HCT116 (cell line): ENCODE measurements at regions not wholly inside any gene's neighbourhood (a gene's known extent, or its start where the extent isn't known, plus 50 kb on each side); places are given as distances from the start of the nearest gene placed in this dataset.

Experiments
- ATAC-seq: fragments of 200-7000 bp; cut with Tn5 transposase; 2 replicates; pipeline ENCODE4 v1.9.1; 2020; ENCODE audit warnings: mild to moderate bottlenecking, moderate library complexity
- BruUV-seq: library from RNA; stranded (reverse); fragments of 400-500 nt; replicated peaks from 2 replicates; lab custom pipeline; 2021; lab: Mats Ljungman, UMichigan
- CTCF ChIA-PET: fragments of 300-600 bp; sonication (Branson Sonifier 250); formaldehyde crosslinking; loops from one replicate; lab custom pipeline; 2021; ENCODE audit warnings: antibody characterized with exemption; lab: Charles Lee
- POLR2A ChIA-PET: fragments of 300-600, 350-600 bp; sonication (Branson Sonifier 250); formaldehyde crosslinking; loops from one replicate; lab custom pipeline; 2021; ENCODE audit warnings: antibody characterized with exemption; lab: Charles Lee
- RAD21 ChIA-PET, 2 experiments: fragments of 300-600 bp; sonication (Branson Sonifier 250); formaldehyde crosslinking; loops; one replicate each; lab custom pipeline; 2023; ENCODE audit warnings: low total read pairs in 2 of 2; ENCODE audit not compliant: uncharacterized antibody in 2 of 2, unreplicated experiment in 2 of 2, low non-redundant PET in 1 of 2; lab: Charles Lee
- DNase-seq: peaks from one replicate; pipeline ENCODE4 v3.0.0-alpha.2; 2010; ENCODE audit warnings: low read depth, low spot score
- H2AFZ ChIP-seq: fragments of 200-600 bp; shearing (Covaris generic), sonication (generic); 2 replicates; pipeline ENCODE4 v1.6.1; 2017; ENCODE audit warnings: low read depth, mixed run types, mixed read lengths, antibody characterized with exemption, low read length; ENCODE audit not compliant: poor library complexity, severe bottlenecking
- H3K27ac ChIP-seq: 2 replicates; pipeline ENCODE4 v1.5.1; 2012; ENCODE audit warnings: low read depth, low read length
- H3K27me3 ChIP-seq: fragments of 200-600 bp; sonication (generic); 2 replicates; pipeline ENCODE4 v1.6.1; 2016; ENCODE audit warnings: mixed run types, low read length, mixed read lengths; ENCODE audit not compliant: insufficient read depth
- H3K36me3 ChIP-seq, 2 experiments: fragments of 200-500 bp in 1 of 2; fragments of 200-600 bp in 1 of 2; sonication (Bioruptor generic) in 1 of 2; sonication (generic) in 1 of 2; 2 replicates each; pipeline versions ENCODE4 v1.5.1 to v1.6.1; 2014 to 2016; ENCODE audit warnings: low read length in 2 of 2, inconsistent platforms in 1 of 2, mixed read lengths in 1 of 2, mixed run types in 1 of 2; ENCODE audit not compliant: insufficient read depth in 2 of 2, control insufficient read depth in 1 of 2
- H3K4me1 ChIP-seq, 2 experiments: fragments of 200-600 bp in 1 of 2; sonication (generic) in 1 of 2; 2 replicates each; pipeline versions ENCODE4 v1.5.1 to v1.6.1; 2012 to 2017; ENCODE audit warnings: low read length in 2 of 2, inconsistent platforms in 1 of 2, mild to moderate bottlenecking in 1 of 2, mixed read lengths in 1 of 2, mixed run types in 1 of 2, moderate library complexity in 1 of 2; ENCODE audit not compliant: insufficient read depth in 2 of 2, control insufficient read depth in 1 of 2
- H3K4me2 ChIP-seq: fragments of 200-600 bp; sonication (generic); 2 replicates; pipeline ENCODE4 v1.6.1; 2017; ENCODE audit warnings: mixed run types, low read length, mixed read lengths
- H3K4me3 ChIP-seq, 2 experiments: fragments of 200-600 bp in 1 of 2; sonication (generic) in 1 of 2; replicated peaks in 1 of 2; 2 replicates each; pipeline ENCODE4 v1.5.1; 2011 to 2016; ENCODE audit warnings: low read length in 2 of 2, control low read depth in 1 of 2, low read depth in 1 of 2, mild to moderate bottlenecking in 1 of 2, mixed read lengths in 1 of 2, mixed run types in 1 of 2
- H3K79me2 ChIP-seq: fragments of 200-600 bp; sonication (generic); 2 replicates; pipeline ENCODE4 v1.6.1; 2017; ENCODE audit warnings: mild to moderate bottlenecking, mixed run types, low read length, moderate library complexity, mixed read lengths; ENCODE audit not compliant: insufficient read depth
- H3K9ac ChIP-seq: fragments of 200-600 bp; sonication (generic); 2 replicates; pipeline ENCODE4 v1.6.1; 2016; ENCODE audit warnings: low read length, mixed read lengths
- H3K9me2 ChIP-seq: fragments of 200-600 bp; sonication (generic), shearing (Covaris generic); 2 replicates; pipeline ENCODE4 v1.6.1; 2017; ENCODE audit warnings: mixed run types, mild to moderate bottlenecking, moderate library complexity; ENCODE audit not compliant: insufficient read depth
- H3K9me3 ChIP-seq, 2 experiments: fragments of 200-500 bp in 1 of 2; fragments of 200-600 bp in 1 of 2; sonication (Bioruptor generic) in 1 of 2; sonication (generic) in 1 of 2; 2 replicates each; pipeline ENCODE4 v1.6.1; 2014 to 2017; ENCODE audit warnings: low read length in 2 of 2, mixed read lengths in 2 of 2, inconsistent platforms in 1 of 2, low read depth in 1 of 2, mild to moderate bottlenecking in 1 of 2, mixed run types in 1 of 2, moderate library complexity in 1 of 2; ENCODE audit not compliant: control insufficient read depth in 1 of 2, insufficient read depth in 1 of 2
- H4K20me1 ChIP-seq: fragments of 200-600 bp; sonication (generic), shearing (Covaris generic); 2 replicates; pipeline ENCODE4 v1.6.1; 2017; ENCODE audit warnings: mixed run types, mild to moderate bottlenecking, moderate library complexity; ENCODE audit not compliant: insufficient read depth
- CBX3 ChIP-seq: IDR thresholded peaks from 2 replicates; pipeline ENCODE4 v1.6.1; 2012; ENCODE audit warnings: low read depth
- CTCF ChIP-seq, 3 experiments: fragments of 200-600 bp in 1 of 3; sonication (generic) in 1 of 3; IDR thresholded peaks in 2 of 3; conservative IDR thresholded peaks in 1 of 3; 2 replicates each; pipeline ENCODE4 v1.5.1; 2012 to 2017; ENCODE audit warnings: low read depth in 2 of 3, low read length in 2 of 3, antibody characterized with exemption in 1 of 3, borderline replicate concordance in 1 of 3, control low read depth in 1 of 3, mild to moderate bottlenecking in 1 of 3, mixed read lengths in 1 of 3, mixed run types in 1 of 3, moderate library complexity in 1 of 3; ENCODE audit not compliant: insufficient read depth in 1 of 3
- ELF1 ChIP-seq: IDR thresholded peaks from 2 replicates; pipeline ENCODE4 v1.6.1; 2012; ENCODE audit warnings: low read depth, borderline replicate concordance
- EZH2 ChIP-seq: fragments of 200-600 bp; sonication (generic); IDR thresholded peaks from 2 replicates; pipeline ENCODE4 v1.6.1; 2017; ENCODE audit warnings: antibody characterized with exemption, mixed run types
- EZH2phosphoT487 ChIP-seq: fragments of 200-600 bp; IDR thresholded peaks from 2 replicates; pipeline ENCODE4 v1.6.1; 2018; ENCODE audit warnings: antibody characterized with exemption, borderline replicate concordance
- POLR2A ChIP-seq: IDR thresholded peaks from 2 replicates; pipeline ENCODE4 v1.7.0; 2011; ENCODE audit warnings: borderline replicate concordance; ENCODE audit not compliant: insufficient read depth, insufficient read length; ENCODE audit errors: extremely low read depth
- RAD21 ChIP-seq: IDR thresholded peaks from 2 replicates; pipeline ENCODE4 v1.6.1; 2012; ENCODE audit warnings: low read depth, mild to moderate bottlenecking
- REST ChIP-seq: IDR thresholded peaks from 2 replicates; pipeline ENCODE4 v1.6.1; 2012; ENCODE audit warnings: low read depth
- SIN3A ChIP-seq: IDR thresholded peaks from 2 replicates; pipeline ENCODE4 v1.6.1; 2012; ENCODE audit warnings: low read depth
- TCF7L2 ChIP-seq: IDR thresholded peaks from 2 replicates; pipeline ENCODE4 v1.7.0; 2011; ENCODE audit warnings: borderline replicate concordance, inconsistent platforms; ENCODE audit not compliant: insufficient read depth, insufficient read length; ENCODE audit errors: extremely low read depth
- ZBTB33 ChIP-seq: IDR thresholded peaks from 2 replicates; pipeline ENCODE4 v1.6.1; 2011; ENCODE audit warnings: mild to moderate bottlenecking, low read length, moderate library complexity; ENCODE audit not compliant: insufficient replicate concordance; ENCODE audit errors: extremely low read depth
- ZNF274 ChIP-seq: fragments of 200-500 bp; sonication (Bioruptor generic); IDR thresholded peaks from 2 replicates; pipeline ENCODE4 v1.6.1; 2014; ENCODE audit warnings: mild to moderate bottlenecking, low read depth, low read length, inconsistent platforms
- intact Hi-C: fragments of 100-400 bp; cut with micrococcal nuclease; formaldehyde crosslinking; loops from 2 replicates; pipeline ENCODE4 v1.10.0; 2022

GRCh38 chr10:33643042-33643441 is 308.6 kb upstream of the NRP1 start (continued):
- TF ChIP-seq ZBTB33 (no peak), ZNF274 (no peak), EZH2 (no peak)

- no peak overlapping the region for H3K9ac ChIP-seq
- no peak for DNase-seq
- no peaks in the 10 kb centered on the region for H4K20me1 ChIP-seq
- no peaks in the 10 kb centered on the region for H3K79me2 ChIP-seq
- no peaks in the 10 kb centered on the region for H3K36me3 ChIP-seq
- H3K4me1 ChIP-seq: no peaks in the 10 kb centered on the region
- ChIA-PET CTCF (interaction anchor here (0.6 kb wide), 1 partner anchor 321 kb away, joined by 5 read pairs; no protein-coding TSS in a partner anchor), RAD21 (no interaction called here), POLR2A (no interaction called here)
- H3K9me3 ChIP-seq: no peaks in the 10 kb centered on the region
- no peaks in the 10 kb centered on the region for H3K27me3 ChIP-seq
- intact Hi-C loops: no loop called here
- no TSS peak for BruUV-seq
- H3K4me2 ChIP-seq: no peak overlapping the region
- H3K4me3 ChIP-seq: no peak overlapping the region
- TF ChIP-seq ELF1: no peak
- no peak for TF ChIP-seq CTCF (IDR thresholded peaks at IDR 0.05 in 2 of 3, conservative IDR thresholded peaks at IDR 0.05 in 1 of 3; ENCODE audit: borderline replicate concordance in 1 of 3, insufficient read depth in 1 of 3, low read depth in 2 of 3, low read length in 2 of 3)
- TF ChIP-seq REST: no peak
- TF ChIP-seq RAD21: no peak
- TF ChIP-seq CBX3: no peak
- TF ChIP-seq POLR2A: no peak
- TF ChIP-seq TCF7L2: no peak
- TF ChIP-seq EZH2phosphoT487: no peak
- TF ChIP-seq SIN3A: no peak
- no peak for ATAC-seq
- no peaks in the 10 kb centered on the region for H3K9me2 ChIP-seq
- H3K27ac ChIP-seq: no peak overlapping the region
- no peak overlapping the region for H2AFZ ChIP-seq
Measured at GRCh38 chr10:33638891-33639290, 304.4 kb upstream of the NRP1 start.
